ENCODE measurements at regions not wholly inside any gene's neighbourhood (a gene's known extent, or its start where the extent isn't known, plus 50 kb on each side); places are given as distances from the start of the nearest gene placed in this dataset.
"Not testable (repeated sequence)": the region's sequence is repeated elsewhere in the genome, so short reads cannot be mapped to it uniquely, and the experiment has no call there.

- TF ChIP-seq CTCF (conservative IDR thresholded peaks at IDR 0.05; ENCODE audit: low read depth, low read length); NFE2L2 (IDR thresholded peaks at IDR 0.05; ENCODE audit: low read depth, low read length); SMC3 (IDR thresholded peaks at IDR 0.05; ENCODE audit: low read depth, low read length); CEBPB (IDR thresholded peaks at IDR 0.05; ENCODE audit: low read depth, low read length); ELK1 (IDR thresholded peaks at IDR 0.05; ENCODE audit: borderline replicate concordance, low read depth, low read length): not testable (repeated sequence)
Measured at GRCh38 chr1:121582898-121583297, 398.1 kb downstream of the SRGAP2C start.
